Renal cortex interstitium (tissue), 11 donors: ENCODE measurements at regions not wholly inside any gene's neighbourhood (a gene's known extent, or its start where the extent isn't known, plus 50 kb on each side); places are given as distances from the start of the nearest gene placed in this dataset.

Experiments
- DNase-seq, 11 donors: peaks; one replicate each; pipeline ENCODE4 v3.0.0-alpha.2; 2013; ENCODE audit warnings: low read depth in 9 of 11, low spot score in 4 of 11; ENCODE audit errors: extremely low read depth in 1 of 11

DNA sequence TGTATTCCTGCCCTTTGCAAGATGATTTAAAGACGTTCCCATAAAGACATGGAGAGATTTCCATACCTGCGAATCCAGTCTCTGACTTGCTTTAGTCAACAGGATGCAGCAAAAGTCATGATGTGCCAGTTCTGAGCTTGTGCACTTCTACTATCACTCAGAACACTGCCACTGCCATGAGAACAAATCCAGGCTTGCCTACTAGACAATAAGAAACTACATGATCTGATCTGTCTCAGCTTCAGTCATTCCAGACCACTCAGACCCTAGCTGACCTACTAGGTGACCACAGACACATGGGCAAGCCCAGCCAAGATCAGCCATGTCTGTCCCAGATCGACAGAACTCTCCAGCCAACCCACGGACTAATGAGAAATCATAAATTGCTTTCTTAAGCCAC is 219.2 kb downstream of the RRAGC start:
- no peak for DNase-seq

DNA sequence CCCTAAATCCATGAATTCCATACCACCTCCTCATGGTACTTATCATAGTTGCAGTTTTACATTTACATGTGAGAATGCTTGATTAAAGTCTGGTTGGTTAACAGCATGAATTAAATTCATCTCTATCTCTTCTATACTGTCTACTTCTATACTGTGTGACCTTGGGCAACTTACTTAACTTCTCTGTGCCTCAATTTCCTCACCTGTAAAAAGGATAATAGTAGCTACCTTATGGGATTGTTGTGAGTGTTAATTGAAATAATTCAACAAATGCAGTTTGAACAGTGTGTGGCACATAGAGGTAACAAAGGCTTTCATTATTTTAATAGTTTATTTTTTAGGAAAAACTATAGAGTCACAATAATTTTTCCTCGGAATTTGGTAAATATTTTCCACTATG is 231.3 kb downstream of the RRAGC start:
- DNase-seq = no peak

DNA sequence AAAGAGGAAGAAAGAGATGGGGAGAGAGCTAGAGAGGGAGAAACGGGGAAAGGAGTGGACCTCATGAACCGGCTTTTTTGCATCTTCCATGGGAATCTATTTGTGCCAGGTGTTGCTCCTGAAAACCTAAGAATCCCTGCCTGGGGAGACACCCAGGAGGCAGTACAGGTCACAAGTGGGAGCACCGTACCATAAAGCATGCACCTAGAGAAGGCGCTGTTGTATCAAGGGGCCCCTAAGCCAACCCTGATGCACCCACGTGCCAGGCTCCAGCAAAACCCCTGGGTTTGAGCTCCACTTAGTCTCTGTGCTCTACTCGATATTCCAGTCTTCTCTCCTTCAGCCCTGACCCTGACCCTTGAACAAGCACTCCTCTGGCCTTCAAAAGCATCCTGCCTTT is 233.6 kb downstream of the RRAGC start:
- DNase-seq = no peak

DNA sequence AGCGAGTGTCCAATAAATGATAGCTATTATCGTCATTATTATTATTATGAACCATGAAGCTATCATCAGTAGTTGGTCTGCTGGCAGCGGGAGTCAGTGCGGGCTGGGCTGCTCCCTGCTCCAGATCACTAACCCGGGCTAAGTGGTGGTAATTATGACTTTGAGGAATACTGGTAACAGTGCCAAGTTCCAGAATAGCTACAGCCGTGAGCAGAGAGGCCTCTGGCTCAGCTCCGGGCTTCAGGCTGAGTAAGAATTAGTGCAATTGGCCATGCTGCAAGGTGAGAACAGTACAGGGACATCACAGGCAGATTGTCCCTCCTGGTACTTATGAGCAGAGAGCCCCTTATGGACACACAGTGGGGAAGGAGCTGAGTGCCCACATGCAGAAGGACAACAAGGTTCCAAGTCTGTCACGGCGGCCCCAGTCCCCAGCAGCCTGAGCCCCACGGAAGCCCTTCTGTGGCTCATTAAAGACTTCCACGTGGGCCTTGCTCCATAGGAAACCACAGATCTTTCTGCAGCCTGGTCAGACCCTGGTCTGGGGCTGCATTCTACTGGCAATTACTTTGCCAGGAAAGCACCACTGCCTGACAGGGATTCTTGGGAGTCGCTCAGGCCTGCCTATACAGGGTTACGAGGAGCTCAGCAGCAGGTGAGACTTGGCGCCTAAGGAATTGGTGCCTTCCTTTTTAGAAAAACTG is 235.1 kb downstream of the RRAGC start:
- DNase-seq = no peak

DNA sequence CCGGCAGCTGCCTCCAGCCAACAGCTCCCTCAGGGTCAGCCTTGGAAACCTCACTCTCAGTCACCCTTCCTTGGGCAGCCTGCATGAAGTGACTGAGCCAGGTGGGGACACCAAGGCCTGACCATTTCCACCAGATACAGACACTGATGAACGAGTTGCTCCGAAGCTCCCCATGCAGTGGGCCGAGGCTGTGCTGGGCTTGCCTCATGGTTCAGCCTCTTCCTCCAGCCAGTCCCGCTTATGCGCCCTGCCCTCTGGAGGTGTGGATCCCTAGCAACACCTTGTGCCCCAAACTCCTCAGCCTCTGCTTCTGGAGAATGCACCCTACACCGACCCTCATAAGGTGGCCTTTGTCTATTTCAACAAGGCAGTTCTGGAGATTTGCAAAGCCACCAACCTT is 236.0 kb downstream of the RRAGC start:
- no peak for DNase-seq

DNA sequence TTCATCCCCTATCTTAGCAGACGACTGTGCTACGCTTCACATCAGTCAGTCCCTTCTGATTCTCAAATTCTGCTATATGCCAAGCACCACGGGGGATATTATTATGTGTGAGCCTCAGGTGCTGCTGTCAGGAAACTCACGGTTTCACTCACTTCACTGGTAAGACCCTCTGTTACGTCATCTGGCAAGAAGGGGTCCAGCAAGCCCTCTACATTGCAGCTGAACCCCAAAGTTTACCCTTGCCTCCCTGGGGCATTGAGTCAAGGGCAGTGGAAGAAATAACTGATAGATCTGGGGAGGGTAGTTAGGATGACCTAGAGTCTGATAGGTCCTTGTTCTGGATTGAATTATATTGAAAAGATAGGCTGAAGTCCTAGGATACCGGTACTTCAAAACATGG is 237.4 kb downstream of the RRAGC start:
- DNase-seq = no peak

DNA sequence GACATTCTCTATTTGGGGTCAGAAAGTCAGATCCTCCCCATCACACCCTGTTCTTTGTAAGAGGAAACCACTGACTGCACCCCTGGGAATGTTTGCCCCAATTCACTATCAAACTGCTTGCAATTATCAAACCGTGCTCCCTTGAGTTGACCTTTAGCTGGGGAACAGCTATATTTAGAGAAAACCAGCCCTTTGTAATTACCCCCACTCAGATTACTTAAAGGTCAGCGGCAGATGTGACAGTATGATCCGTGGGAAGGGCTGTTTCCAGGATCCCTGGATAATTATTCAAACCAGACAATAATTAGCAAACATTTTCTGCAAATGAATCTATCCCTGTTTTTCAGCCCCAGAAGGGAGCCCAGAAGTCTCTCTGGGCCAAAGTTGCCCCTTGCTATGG is 242.7 kb downstream of the RRAGC start:
- DNase-seq = no peak

DNA sequence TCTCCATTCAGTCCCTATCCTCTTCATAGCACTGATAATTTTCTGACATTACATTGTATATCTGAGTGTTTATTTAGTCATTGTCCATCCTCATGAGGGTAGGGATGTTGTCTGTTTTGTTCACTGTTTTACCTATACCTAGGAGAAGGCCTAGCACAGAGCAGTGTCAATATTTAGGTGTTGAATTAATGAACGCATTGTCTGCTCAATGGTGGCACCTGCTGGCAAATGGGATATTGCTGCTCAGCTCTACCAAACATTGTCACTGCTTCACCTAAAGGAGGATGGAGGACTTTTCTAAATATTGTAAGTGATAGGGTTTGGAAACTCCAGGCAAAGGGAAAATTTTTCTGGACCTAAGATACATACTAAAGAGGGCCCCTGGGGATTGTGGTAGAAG is 243.9 kb downstream of the RRAGC start:
- DNase-seq = no peak

DNA sequence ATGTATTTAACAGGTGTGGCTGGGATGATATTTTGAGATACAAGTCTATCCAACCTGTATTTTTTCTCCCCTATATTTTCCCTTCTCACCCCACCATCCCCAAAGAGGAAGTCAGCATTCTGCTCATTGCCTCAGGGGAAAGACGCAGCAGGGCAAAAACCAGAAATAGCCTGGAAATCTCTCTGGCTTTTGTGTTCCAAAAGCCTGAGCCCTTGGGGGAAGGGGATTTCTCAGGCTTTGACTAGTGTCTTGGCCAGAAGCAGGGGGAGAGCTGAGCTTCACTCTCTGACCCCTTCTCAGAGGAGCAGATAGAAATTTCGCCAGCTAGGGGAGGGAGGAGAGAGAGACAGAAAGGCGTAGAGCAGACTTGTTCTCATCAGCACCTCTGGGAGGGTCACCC is 244.7 kb downstream of the RRAGC start:
- no peak for DNase-seq

DNA sequence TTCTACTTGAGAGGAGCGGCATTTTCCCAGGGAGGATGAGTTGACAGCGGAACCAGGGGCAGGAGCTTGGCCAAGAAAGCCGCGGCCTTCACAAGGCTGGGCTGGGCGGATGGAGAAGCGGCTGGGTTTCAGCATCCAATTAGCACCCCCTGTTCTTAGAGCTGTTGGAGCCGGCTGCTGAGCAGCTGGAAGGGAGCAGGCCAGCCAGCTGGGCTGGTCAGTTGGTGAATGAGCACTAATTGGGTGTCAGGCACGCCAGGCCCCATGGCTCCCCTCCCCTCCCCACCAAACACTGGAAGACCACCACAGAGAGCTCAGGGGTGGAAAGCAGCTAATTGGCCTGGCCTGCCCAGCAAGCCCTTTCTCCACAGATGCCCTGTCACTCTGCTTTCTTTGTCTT is 245.6 kb downstream of the RRAGC start:
- DNase-seq = peak in 1 of 11 donors; percentile 17

DNA sequence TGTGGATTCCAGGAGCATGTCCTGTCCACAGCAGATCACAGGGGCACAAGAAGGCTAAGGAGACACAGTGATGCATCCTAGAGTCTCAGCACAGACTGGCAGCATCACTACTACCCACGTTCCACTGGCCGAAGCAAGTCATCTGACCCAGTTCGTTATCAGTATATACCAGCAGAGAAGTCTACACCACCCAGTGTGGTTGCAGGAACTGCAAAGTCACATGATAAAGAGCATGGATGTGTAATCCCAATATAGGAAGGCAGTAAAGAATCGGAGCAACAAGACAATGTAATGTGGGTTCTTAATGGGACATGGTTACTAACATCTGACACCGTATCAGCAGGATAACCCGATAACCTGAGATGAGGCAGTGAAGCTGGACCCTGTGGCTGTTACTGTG is 246.6 kb downstream of the RRAGC start:
- no peak for DNase-seq

DNA sequence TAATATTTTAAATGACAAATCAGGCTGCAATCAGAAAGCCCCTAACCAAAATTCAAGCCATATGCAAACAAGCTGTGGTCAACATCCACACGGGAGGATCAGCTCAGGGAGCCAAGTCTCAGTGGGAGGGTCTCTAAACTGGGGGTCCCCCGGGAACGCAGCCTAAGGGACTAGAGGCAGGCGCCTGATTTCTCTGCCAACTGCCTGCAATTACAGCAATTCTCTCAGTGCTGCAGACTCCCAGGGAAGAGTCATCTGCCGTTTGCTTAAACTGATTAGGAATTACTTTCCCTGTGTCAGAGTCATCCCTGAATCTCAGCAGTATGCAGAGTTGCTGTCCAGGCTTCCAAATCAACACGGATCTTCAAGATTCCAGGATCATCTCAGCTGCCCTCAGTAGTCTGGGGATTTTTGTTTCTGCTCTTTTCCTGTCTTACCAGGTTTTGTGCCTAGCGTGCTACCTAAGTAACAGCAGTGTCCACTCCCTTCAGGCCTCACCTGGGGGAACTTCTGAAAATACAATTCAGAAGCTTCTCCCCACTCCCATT is 247.8 kb downstream of the RRAGC start:
- no peak for DNase-seq

DNA sequence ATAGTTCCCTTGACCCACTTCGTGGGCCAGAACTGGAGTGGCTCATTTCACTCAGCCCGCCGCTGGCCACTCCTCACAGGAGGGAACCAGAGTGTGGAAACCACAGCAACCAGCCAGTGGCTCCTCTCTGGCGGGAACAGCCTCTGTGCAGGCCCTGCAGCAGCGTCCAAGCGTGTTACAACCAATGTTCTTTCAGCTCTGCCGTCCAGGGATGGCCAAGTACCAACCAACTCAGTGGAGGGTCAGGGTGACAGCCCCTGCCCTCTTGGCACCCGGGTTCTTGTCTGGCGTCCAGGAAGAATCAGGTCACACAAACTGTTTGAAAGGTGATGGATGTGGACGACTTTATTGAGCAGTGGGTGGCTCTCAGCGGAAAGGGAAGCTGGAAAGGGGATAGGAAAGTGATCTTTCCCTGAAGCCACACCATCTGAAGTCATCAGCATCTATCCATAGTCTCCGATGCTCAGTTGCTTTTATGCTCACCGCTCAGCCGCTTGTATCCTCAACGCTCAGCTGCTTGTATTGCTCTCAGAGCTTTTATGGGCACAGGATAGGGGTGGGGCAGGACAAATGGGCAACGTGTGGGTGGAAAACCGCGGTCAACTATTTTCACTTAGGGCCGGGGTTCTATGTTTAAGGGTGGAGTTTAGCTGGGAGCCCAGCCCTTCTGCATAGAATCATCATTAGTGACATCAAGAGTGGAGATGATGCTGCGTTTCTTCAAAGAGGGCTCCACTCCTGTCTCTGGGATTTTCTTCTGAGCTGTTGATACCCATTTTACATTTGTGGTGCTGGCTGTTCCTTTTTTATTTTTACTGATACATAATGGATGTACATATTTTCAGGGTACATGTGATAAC is 250.2 kb downstream of the RRAGC start:
- no peak for DNase-seq

DNA sequence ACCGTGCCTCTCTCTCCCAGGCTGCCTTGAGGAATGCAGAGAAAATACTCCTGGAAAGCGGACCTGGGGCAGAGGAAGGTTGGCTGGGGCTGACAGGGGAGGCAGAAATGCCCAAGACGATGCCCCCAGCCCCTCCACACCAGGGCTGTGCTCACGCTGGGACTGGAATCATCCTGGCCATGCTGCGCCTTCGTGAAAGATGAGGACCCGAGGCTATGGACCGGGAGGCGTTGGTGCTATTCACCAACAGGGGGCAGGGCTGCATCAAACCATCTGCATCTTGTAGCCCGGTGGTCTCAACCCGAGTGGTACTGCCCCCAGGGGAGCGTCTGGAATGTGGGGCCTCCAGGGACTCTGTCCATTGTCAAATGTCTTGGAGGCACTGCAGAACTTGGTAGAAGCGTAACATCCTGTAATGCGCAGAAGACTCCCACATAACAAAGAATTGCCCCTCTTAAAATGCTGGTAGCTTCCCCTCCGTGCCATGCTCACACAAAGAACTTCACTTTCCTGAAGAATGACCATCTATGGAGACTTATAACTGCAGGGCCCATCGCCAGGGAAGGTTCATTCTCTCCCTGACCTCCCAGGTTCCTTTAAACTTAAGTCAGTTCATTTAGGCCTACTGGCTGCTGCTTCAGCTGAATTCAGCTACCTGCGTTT is 251.2 kb downstream of the RRAGC start:
- peak in 8 of 11 donors; percentile 13 to 60 (median 30) for DNase-seq

DNA sequence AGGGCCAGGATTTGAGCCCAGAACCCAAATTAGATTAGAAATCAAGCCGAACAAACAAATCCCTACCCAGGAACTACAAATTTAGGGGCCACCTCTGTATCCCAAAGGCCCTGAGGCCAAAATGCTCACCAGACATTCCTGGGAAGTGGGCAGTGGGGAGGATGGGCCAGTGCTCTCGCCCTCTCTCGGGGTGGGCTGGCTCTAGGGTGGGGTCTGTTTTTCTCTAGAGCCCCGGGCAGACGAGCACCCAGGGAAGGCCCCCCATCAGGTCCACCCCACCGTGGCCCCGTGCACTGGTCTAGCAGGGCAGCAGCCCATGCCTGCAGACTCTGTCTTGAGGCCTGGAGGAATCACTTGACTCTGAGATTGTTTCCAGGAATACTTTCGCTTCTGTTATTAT is 252.0 kb downstream of the RRAGC start:
- no peak for DNase-seq

DNA sequence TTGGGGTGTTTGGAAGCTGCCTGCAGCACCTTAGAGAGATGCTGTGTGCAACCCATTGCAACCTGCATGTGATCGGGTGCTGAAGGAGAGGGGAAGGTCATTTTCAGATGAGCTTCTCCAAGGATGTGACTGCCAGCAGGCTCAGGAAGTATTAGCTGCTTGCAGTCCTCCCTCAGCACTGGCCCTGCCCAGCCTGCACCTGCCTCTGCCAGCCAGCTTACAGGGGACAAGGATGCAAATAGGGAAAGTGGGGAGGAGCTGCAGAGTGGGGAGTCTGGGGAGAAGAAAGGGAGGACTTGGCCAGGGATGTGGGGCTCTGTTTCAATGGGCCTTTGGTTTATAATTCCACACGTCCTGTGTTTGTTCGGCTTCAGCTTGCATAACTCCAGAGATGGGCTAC is 254.5 kb downstream of the RRAGC start:
- no peak for DNase-seq

DNA sequence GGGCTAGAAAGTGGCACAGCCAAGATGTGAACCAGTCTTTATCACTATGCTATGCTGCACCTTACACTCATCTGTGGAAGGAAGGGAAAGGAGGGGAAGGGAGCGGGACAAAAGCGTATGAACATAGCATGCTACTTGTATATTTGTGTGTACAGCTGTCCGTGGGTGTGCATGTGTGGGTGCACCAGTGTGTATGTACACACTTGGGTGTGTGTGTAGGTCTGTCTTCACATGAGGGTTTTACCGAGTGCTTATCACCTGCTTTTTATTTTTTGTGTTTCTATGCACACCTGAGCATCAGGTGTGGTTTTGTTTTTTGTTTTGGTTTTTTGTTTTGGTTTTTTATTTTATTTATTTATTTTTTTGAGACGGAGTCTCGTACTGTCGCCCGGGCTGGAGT is 255.7 kb downstream of the RRAGC start:
- DNase-seq = no peak

DNA sequence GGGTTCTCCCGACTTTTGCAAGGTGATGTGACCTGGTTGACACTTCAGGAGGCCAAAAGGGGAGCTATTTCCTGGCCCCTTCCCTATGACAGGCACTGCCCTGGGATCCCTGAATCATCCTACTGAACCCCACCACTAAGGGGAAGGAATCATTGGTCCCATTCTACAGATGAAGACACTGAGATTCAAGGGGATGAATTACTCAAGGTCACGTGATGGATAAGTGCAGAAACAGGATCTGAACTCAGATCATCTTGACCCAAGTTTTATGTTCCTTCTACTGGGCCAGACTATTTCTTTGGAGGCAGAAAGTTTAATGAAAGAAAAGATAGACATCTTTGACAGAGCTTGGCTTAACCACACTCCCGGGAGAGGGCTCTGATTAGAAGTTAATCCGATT is 258.7 kb downstream of the RRAGC start:
- DNase-seq = no peak

DNA sequence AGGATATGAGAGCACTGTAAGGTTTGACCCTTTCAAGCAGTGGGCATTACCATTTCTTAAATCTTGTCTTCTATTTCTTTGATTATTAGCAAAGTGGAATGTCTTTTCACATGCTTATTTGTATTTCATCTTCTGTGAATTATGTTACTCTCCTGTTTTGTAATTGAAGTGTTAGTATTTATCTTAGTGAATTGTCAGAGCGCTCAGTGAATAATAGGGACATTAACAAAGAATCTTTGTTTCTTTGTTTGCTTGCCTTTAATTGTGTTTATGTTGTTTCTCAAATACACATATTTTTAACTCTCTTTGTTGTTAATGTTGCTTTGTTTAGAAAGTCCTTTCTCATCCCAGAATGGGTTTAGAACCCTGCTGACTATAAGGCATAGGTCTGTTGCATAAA is 259.3 kb downstream of the RRAGC start:
- no peak for DNase-seq

DNA sequence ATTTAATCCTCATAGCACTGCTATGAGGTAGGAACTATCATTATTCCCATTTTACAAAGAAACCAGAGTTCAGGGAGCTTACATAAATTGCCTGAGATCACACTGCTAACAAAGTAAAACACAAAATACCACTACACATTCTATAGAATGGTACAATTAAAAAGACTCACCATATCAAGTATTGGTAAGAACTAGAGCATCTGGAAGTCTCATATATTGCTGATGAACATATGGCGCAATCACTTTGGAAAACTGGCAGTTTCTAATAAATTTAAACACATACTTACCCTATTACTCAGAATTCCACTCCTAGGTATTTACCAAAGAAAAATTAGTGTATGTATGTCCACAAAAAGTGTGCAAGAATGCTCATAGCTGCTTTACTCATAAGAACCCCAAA is 261.5 kb downstream of the RRAGC start:
- no peak for DNase-seq
